ENCODE measurements at regions not wholly inside any gene's neighbourhood (a gene's known extent, or its start where the extent isn't known, plus 50 kb on each side); places are given as distances from the start of the nearest gene placed in this dataset.

DNA sequence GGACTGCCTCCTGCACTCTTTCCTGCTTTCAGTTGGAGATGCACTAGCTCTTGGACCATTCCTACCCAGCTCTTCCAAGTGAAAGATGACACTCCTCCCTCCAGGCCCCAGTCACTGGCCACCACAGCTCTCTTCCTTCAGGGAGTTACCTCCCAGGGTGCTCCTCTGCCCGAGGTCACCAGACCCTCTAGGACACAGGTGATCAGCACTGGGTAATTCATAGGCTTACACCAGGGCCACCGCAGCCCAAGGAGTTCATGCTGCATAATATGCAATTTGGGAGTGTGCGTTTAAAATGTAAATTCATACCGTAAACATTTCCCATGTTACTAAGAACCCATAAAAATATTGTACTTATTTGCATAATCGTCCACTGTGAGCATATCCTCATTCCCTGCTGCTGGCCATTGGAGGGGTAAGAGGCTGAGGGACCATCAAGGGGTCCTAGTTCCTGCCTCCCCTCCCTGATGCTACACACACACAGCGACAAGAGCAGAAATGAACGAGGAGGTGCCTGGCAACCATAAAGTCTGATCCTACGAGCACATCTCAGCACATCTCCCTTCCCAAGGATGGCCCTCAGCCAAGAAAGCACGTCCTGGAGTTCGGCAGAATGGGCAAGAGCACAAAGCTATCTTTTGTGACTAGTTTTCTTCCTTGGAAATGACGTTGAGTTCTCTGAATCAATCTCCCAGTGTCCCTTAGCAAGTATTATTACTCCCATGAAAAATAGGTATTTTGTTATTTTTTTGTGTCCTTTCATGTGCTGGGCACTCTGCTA lies 222.9 kb upstream of the RAB4A start:
- no peak for ATAC-seq
- Histone ChIP-seq H3K9me3 (peaks cover 0 to 5% (median 0%) of the 10 kb centered on the region in 3 donors), H3K36me3 (no peaks in the 10 kb centered on the region), H3K27me3 (no peaks in the 10 kb centered on the region), H3K4me3 (no peak overlapping the region), H3K4me1 (no peaks in the 10 kb centered on the region), H3K27ac (no peak overlapping the region)
- 69 to 74% methylated on average over 10 to 11 of the region's 11 CpGs for whole genome bisulfite sequencing, 2 donors (ENCODE audit: low coverage in 1 of 2)
- no peak for TF ChIP-seq POLR2AphosphoS5 (IDR thresholded peaks at IDR 0.05)
- TF ChIP-seq POLR2A (IDR thresholded peaks at IDR 0.05), result no peak
- TF ChIP-seq, protein P1, sequence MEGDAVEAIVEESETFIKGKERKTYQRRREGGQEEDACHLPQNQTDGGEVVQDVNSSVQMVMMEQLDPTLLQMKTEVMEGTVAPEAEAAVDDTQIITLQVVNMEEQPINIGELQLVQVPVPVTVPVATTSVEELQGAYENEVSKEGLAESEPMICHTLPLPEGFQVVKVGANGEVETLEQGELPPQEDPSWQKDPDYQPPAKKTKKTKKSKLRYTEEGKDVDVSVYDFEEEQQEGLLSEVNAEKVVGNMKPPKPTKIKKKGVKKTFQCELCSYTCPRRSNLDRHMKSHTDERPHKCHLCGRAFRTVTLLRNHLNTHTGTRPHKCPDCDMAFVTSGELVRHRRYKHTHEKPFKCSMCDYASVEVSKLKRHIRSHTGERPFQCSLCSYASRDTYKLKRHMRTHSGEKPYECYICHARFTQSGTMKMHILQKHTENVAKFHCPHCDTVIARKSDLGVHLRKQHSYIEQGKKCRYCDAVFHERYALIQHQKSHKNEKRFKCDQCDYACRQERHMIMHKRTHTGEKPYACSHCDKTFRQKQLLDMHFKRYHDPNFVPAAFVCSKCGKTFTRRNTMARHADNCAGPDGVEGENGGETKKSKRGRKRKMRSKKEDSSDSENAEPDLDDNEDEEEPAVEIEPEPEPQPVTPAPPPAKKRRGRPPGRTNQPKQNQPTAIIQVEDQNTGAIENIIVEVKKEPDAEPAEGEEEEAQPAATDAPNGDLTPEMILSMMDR (IDR thresholded peaks at IDR 0.05), result no peak
- TF ChIP-seq EP300 (IDR thresholded peaks at IDR 0.05), result no peak

GRCh38 chr1:229048896-229049295 lies 222.0 kb upstream of the RAB4A start:
- H3K4me1 ChIP-seq, result no peaks in the 10 kb centered on the region
- H3K27me3 ChIP-seq, result no peaks in the 10 kb centered on the region
- no peak overlapping the region for H3K4me3 ChIP-seq
- TF ChIP-seq, protein P1 (IDR thresholded peaks at IDR 0.05), result no peak
- TF ChIP-seq POLR2A (IDR thresholded peaks at IDR 0.05) (no peak), EP300 (IDR thresholded peaks at IDR 0.05) (no peak), POLR2AphosphoS5 (IDR thresholded peaks at IDR 0.05) (no peak)
- H3K27ac ChIP-seq, result no peak overlapping the region
- ATAC-seq, result no peak
- H3K36me3 ChIP-seq, result no peaks in the 10 kb centered on the region
- WGBS, 2 donors (ENCODE audit: low coverage in 1 of 2), result 100% methylated on average over 3 to 4 of the region's 4 CpGs
- peaks cover 0 to 5% (median 0%) of the 10 kb centered on the region in 3 donors for H3K9me3 ChIP-seq

GRCh38 chr1:229056046-229056445 lies 214.9 kb upstream of the RAB4A start:
- ATAC-seq, result no peak
- Histone ChIP-seq H3K4me3 (no peak overlapping the region), H3K36me3 (no peaks in the 10 kb centered on the region), H3K4me1 (peaks cover 4 to 31% (median 6%) of the 10 kb centered on the region in 3 donors), H3K9me3 (peaks cover 0 to 2% (median 0%) of the 10 kb centered on the region in 3 donors), H3K27ac (no peak overlapping the region), H3K27me3 (no peaks in the 10 kb centered on the region)
- TF ChIP-seq, protein P1 (IDR thresholded peaks at IDR 0.05), result no peak
- TF ChIP-seq POLR2A (IDR thresholded peaks at IDR 0.05), result no peak
- no peak for TF ChIP-seq EP300 (IDR thresholded peaks at IDR 0.05)
- TF ChIP-seq POLR2AphosphoS5 (IDR thresholded peaks at IDR 0.05), result no peak
- WGBS, 2 donors (ENCODE audit: low coverage in 1 of 2), result 89 to 100% methylated on average over 1 of the region's 1 CpG

DNA sequence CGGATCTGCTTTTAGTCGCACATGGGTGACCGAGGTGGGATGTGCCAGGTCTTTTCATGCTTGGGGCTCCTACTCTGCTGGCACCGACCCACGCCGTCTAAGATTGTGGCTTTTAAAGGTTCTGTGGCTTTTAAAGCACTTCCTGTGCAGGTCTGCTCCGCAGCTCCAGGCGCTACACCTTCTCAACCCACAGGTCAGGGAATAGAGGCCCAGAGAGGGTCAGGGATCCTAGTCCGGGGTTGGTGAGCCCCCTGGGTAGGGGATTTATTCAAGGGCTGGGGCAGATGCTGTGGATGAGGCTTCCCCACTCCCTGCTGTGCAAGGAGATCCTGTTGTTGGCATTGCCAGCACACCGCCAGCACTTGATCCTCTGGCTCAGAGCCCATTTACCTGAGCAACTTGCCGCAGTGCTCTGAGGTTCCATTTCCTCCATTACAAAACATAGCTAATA lies 212.8 kb upstream of the RAB4A start:
- H3K4me1 ChIP-seq, result peaks cover 4 to 49% (median 10%) of the 10 kb centered on the region in 3 donors
- no peak overlapping the region for H3K4me3 ChIP-seq
- H3K27ac ChIP-seq, result peak overlapping the region in 3 of 4 donors; percentile 54 to 70 (median 59)
- 92 to 97% methylated on average over 5 to 7 of the region's 11 CpGs for WGBS, 2 donors (ENCODE audit: low coverage in 1 of 2)
- no peaks in the 10 kb centered on the region for H3K9me3 ChIP-seq
- no peaks in the 10 kb centered on the region for H3K27me3 ChIP-seq
- H3K36me3 ChIP-seq, result no peaks in the 10 kb centered on the region
- no peak for ATAC-seq
- TF ChIP-seq, protein P1 (IDR thresholded peaks at IDR 0.05), result no peak
- no peak for TF ChIP-seq POLR2AphosphoS5 (IDR thresholded peaks at IDR 0.05)
- no peak for TF ChIP-seq POLR2A (IDR thresholded peaks at IDR 0.05)
- no peak for TF ChIP-seq EP300 (IDR thresholded peaks at IDR 0.05)

DNA sequence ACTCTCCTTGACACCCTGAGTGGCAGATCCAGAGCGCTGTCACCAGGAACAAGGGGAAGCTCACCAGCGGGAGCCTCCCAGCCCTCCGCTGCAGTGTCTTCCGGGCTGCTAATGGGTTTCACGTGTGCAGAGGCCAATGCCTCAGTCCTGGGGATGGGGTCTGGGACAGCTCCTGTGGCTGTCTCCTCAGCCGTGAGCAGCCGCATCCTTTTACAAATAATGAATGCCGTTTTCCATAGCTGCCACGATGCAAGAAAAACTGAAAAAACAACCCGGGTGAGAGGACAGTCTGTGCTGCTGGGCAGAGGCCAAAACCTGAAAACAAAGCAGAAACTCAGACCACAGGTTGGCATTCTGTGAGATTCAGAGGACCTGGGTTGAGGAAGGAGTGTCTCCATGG lies 212.2 kb upstream of the RAB4A start:
- Histone ChIP-seq H3K27ac (peak overlapping the region; percentile 12 to 70 (median 56)), H3K36me3 (no peaks in the 10 kb centered on the region), H3K4me1 (peaks cover 4 to 55% (median 10%) of the 10 kb centered on the region in 3 donors), H3K27me3 (no peaks in the 10 kb centered on the region), H3K9me3 (no peaks in the 10 kb centered on the region), H3K4me3 (no peak overlapping the region)
- ATAC-seq, result no peak
- WGBS, 2 donors (ENCODE audit: low coverage in 1 of 2), result no CpG with 5 or more reads among the region's 10 CpGs
- TF ChIP-seq EP300 (IDR thresholded peaks at IDR 0.05), result no peak
